WERI-Rb-1 (cell line): ENCODE measurements at regions not wholly inside any gene's neighbourhood (a gene's known extent, or its start where the extent isn't known, plus 50 kb on each side); places are given as distances from the start of the nearest gene placed in this dataset.

Experiments
- DNase-seq: peaks from one replicate; pipeline ENCODE4 v3.0.0-alpha.2; 2020
- H3K27ac ChIP-seq: fragments of 250-450 bp; sonication (Bioruptor Pico); 2 replicates; pipeline ENCODE4 v1.5.1; 2020; ENCODE audit warnings: mild to moderate bottlenecking, moderate library complexity
- H3K27me3 ChIP-seq: fragments of 250-450 bp; sonication (Bioruptor Pico); 2 replicates; pipeline ENCODE4 v1.5.1; 2021; ENCODE audit warnings: mild to moderate bottlenecking, low read depth, moderate library complexity; ENCODE audit not compliant: insufficient read depth, severe bottlenecking
- H3K36me3 ChIP-seq: fragments of 250-450 bp; sonication (Bioruptor Pico); 2 replicates; pipeline ENCODE4 v1.5.1; 2020; ENCODE audit warnings: mild to moderate bottlenecking, moderate library complexity
- H3K4me3 ChIP-seq: 2 replicates; pipeline ENCODE4 v1.5.1; 2011; ENCODE audit warnings: low read depth, mild to moderate bottlenecking, control low read depth, low read length
- H3K9me3 ChIP-seq: fragments of 250-450 bp; sonication (Bioruptor Pico); 2 replicates; pipeline ENCODE4 v1.5.1; 2021; ENCODE audit warnings: mild to moderate bottlenecking, moderate library complexity; ENCODE audit not compliant: severe bottlenecking
- CTCF ChIP-seq: IDR thresholded peaks from 2 replicates; pipeline ENCODE4 v1.5.1; 2011; ENCODE audit warnings: low read depth, mild to moderate bottlenecking, control low read depth, inconsistent platforms, low read length

- H3K9me3 ChIP-seq: no peaks in the 10 kb centered on the region
- no peak for TF ChIP-seq CTCF
- no peak overlapping the region for H3K27ac ChIP-seq
- no peaks in the 10 kb centered on the region for H3K36me3 ChIP-seq
- H3K27me3 ChIP-seq: no peaks in the 10 kb centered on the region
- no peak for DNase-seq
- no peak overlapping the region for H3K4me3 ChIP-seq
These were observed 112.3 kb upstream of the HES1 start for GRCh38 chr3:194023501-194024280.

- H3K27ac ChIP-seq: no peak overlapping the region
- no peaks in the 10 kb centered on the region for H3K36me3 ChIP-seq
- no peaks in the 10 kb centered on the region for H3K9me3 ChIP-seq
- DNase-seq: no peak
- TF ChIP-seq CTCF: no peak
- H3K4me3 ChIP-seq: no peak overlapping the region
- H3K27me3 ChIP-seq: no peaks in the 10 kb centered on the region
These were observed 110.8 kb upstream of the HES1 start for GRCh38 chr3:194025119-194025518.

- no peak for DNase-seq
- H3K27ac ChIP-seq: no peak overlapping the region
- no peaks in the 10 kb centered on the region for H3K36me3 ChIP-seq
- H3K27me3 ChIP-seq: no peaks in the 10 kb centered on the region
- no peaks in the 10 kb centered on the region for H3K9me3 ChIP-seq
- no peak for TF ChIP-seq CTCF
- no peak overlapping the region for H3K4me3 ChIP-seq
These were observed 110.0 kb upstream of the HES1 start for GRCh38 chr3:194025951-194026350.

GRCh38 chr3:194028434-194029004, 107.4 kb upstream of the HES1 start:
- no peak for DNase-seq
- Histone ChIP-seq H3K27me3 (no peaks in the 10 kb centered on the region), H3K36me3 (no peaks in the 10 kb centered on the region), H3K4me3 (no peak overlapping the region), H3K9me3 (no peaks in the 10 kb centered on the region), H3K27ac (no peak overlapping the region)
- no peak for TF ChIP-seq CTCF

GRCh38 chr3:194029846-194030245, 106.1 kb upstream of the HES1 start:
- Histone ChIP-seq H3K4me3 (no peak overlapping the region), H3K27ac (no peak overlapping the region), H3K36me3 (no peaks in the 10 kb centered on the region), H3K9me3 (no peaks in the 10 kb centered on the region), H3K27me3 (no peaks in the 10 kb centered on the region)
- no peak for TF ChIP-seq CTCF
- DNase-seq: no peak
